Hematopoietic multipotent progenitor cell treated with erythropoietin and hydrocortisone succinate and interleukin-3 and kit ligand, for 4 days (in vitro differentiated cells): ENCODE measurements at regions not wholly inside any gene's neighbourhood (a gene's known extent, or its start where the extent isn't known, plus 50 kb on each side); places are given as distances from the start of the nearest gene placed in this dataset.
"Not testable (repeated sequence)": the region's sequence is repeated elsewhere in the genome, so short reads cannot be mapped to it uniquely, and the experiment has no call there.

Experiments
- DNase-seq: peaks from one replicate; pipeline ENCODE4 v3.0.0-alpha.2; 2015

GRCh38 chr5:36531401-36531800 lies 75.0 kb upstream of the SLC1A3 start:
- DNase-seq, result no peak

GRCh38 chr5:36535378-36535777 lies 71.0 kb upstream of the SLC1A3 start:
- no peak for DNase-seq

- DNase-seq, result peak; percentile 18
Observed at GRCh38 chr5:36535859-36536615, 70.4 kb upstream of the SLC1A3 start.

GRCh38 chr5:36536616-36537005 lies 69.8 kb upstream of the SLC1A3 start:
- DNase-seq, result no peak

GRCh38 chr5:36537724-36538123 lies 68.7 kb upstream of the SLC1A3 start:
- no peak for DNase-seq

GRCh38 chr5:36552651-36553393 lies 53.6 kb upstream of the SLC1A3 start:
- DNase-seq, result no peak

GRCh38 chr5:36555035-36555434 lies 51.4 kb upstream of the SLC1A3 start:
- DNase-seq, result not testable (repeated sequence)
